Upper lobe of left lung (tissue), 6 donors: ENCODE measurements at regions not wholly inside any gene's neighbourhood (a gene's known extent, or its start where the extent isn't known, plus 50 kb on each side); places are given as distances from the start of the nearest gene placed in this dataset.

Experiments
- ATAC-seq, 2 donors: fragments of 200-7000 bp; cut with Tn5 transposase; one replicate each; pipeline ENCODE4 v1.9.1; 2022; ENCODE audit warnings: mild to moderate bottlenecking in 2 of 2, moderate library complexity in 2 of 2; ENCODE audit not compliant: low FRiP score in 2 of 2
- DNase-seq, 2 donors: peaks; one replicate each; pipeline ENCODE4 v3.0.0-alpha.2; 2019 to 2020
- H3K27ac ChIP-seq, 4 donors: fragments of 200-600 bp; sonication (generic); one replicate each; pipeline ENCODE4 v1.5.1; 2016 to 2019
- H3K27me3 ChIP-seq, 4 donors: fragments of 200-600 bp; sonication (generic); one replicate each; pipeline ENCODE4 v1.5.1; 2017 to 2019
- H3K36me3 ChIP-seq, 4 donors: fragments of 200-600 bp; sonication (generic); one replicate each; pipeline ENCODE4 v1.5.1; 2016 to 2019
- H3K4me1 ChIP-seq, 4 donors: fragments of 200-600 bp; sonication (generic); one replicate each; pipeline ENCODE4 v1.5.1; 2018 to 2019
- H3K4me3 ChIP-seq, 4 donors: fragments of 200-600 bp; sonication (generic); one replicate each; pipeline ENCODE4 v1.5.1; 2017 to 2019; ENCODE audit warnings: mild to moderate bottlenecking in 2 of 4, moderate library complexity in 1 of 4
- H3K9me3 ChIP-seq, 4 donors: fragments of 200-600 bp; sonication (generic); one replicate each; pipeline ENCODE4 v1.5.1; 2018 to 2019
- CTCF ChIP-seq, 6 experiments: fragments of 450-650 bp in 4 of 6; fragments of 200-600 bp in 2 of 6; sonication (generic) in 2 of 6; IDR thresholded peaks; one replicate each; pipeline ENCODE4 v1.5.1; 2016 to 2019; ENCODE audit warnings: antibody characterized with exemption in 6 of 6
- EP300 ChIP-seq, 4 donors: sonication (generic); formaldehyde crosslinking; IDR thresholded peaks; one replicate each; pipeline ENCODE4 v1.5.1; 2017; ENCODE audit warnings: antibody characterized with exemption in 4 of 4, control low read depth in 2 of 4
- POLR2A ChIP-seq, 4 donors: fragments of 450-650 bp; IDR thresholded peaks; one replicate each; pipeline ENCODE4 v1.5.1; 2016 to 2017; ENCODE audit warnings: antibody characterized with exemption in 4 of 4, mild to moderate bottlenecking in 2 of 4
- POLR2AphosphoS5 ChIP-seq, 2 donors: sonication (generic); formaldehyde crosslinking; IDR thresholded peaks; one replicate each; pipeline ENCODE4 v1.5.1; 2017; ENCODE audit warnings: antibody characterized with exemption in 2 of 2
- WGBS, 2 donors: methylation state at CpG; one replicate each; pipeline ENCODE4 v1.1.5; 2017 to 2018; 5-methylcytosine and 5-hydroxymethylcytosine counted together
- donor health status: DM: no; HTN: no; CAD: no; lungs with moderate emphysema.
- donor health status: DM: no; HTN: yes; CAD: no; lungs with severe emphysema.

GRCh38 chr5:89968958-89969381 lies 440.6 kb downstream of the CETN3 start:
- DNase-seq = peak in 1 of 2 donors; percentile 40
- no peaks in the 10 kb centered on the region for H3K27me3 ChIP-seq
- H3K36me3 ChIP-seq = no peaks in the 10 kb centered on the region
- 40 to 47% methylated on average over 4 of the region's 4 CpGs for WGBS, 2 donors
- TF ChIP-seq CTCF (IDR thresholded peaks at IDR 0.05) (no peak), EP300 (IDR thresholded peaks at IDR 0.05) (no peak), POLR2AphosphoS5 (IDR thresholded peaks at IDR 0.05) (no peak), POLR2A (IDR thresholded peaks at IDR 0.05) (no peak)
- H3K4me3 ChIP-seq = no peak overlapping the region
- H3K9me3 ChIP-seq = no peaks in the 10 kb centered on the region
- peak overlapping the region in 1 of 4 donors; percentile 27 for H3K27ac ChIP-seq
- H3K4me1 ChIP-seq = peaks cover 0 to 3% (median 0%) of the 10 kb centered on the region in 4 donors
- peak in 1 of 2 donors; percentile 48 for ATAC-seq

- ATAC-seq = peak in 1 of 2 donors; percentile 41
- no peak for DNase-seq
- 48 to 57% methylated on average over 1 of the region's 1 CpG for WGBS, 2 donors
- no peaks in the 10 kb centered on the region for H3K9me3 ChIP-seq
- H3K36me3 ChIP-seq = no peaks in the 10 kb centered on the region
- no peaks in the 10 kb centered on the region for H3K27me3 ChIP-seq
- peaks cover 0 to 3% (median 0%) of the 10 kb centered on the region in 4 donors for H3K4me1 ChIP-seq
- no peak overlapping the region for H3K4me3 ChIP-seq
- H3K27ac ChIP-seq = no peak overlapping the region
- TF ChIP-seq CTCF (IDR thresholded peaks at IDR 0.05) = no peak
- TF ChIP-seq POLR2AphosphoS5 (IDR thresholded peaks at IDR 0.05) = no peak
- TF ChIP-seq EP300 (IDR thresholded peaks at IDR 0.05) = no peak
- no peak for TF ChIP-seq POLR2A (IDR thresholded peaks at IDR 0.05)
Observed at GRCh38 chr5:89967771-89968444, 441.6 kb downstream of the CETN3 start.

- no peaks in the 10 kb centered on the region for H3K4me1 ChIP-seq
- H3K27me3 ChIP-seq = no peaks in the 10 kb centered on the region
- TF ChIP-seq EP300 (IDR thresholded peaks at IDR 0.05) = no peak
- no peak for TF ChIP-seq CTCF (IDR thresholded peaks at IDR 0.05)
- TF ChIP-seq POLR2A (IDR thresholded peaks at IDR 0.05) = no peak
- TF ChIP-seq POLR2AphosphoS5 (IDR thresholded peaks at IDR 0.05) = no peak
- no peaks in the 10 kb centered on the region for H3K36me3 ChIP-seq
- ATAC-seq (no peak), DNase-seq (no peak)
- 82 to 83% methylated on average over 1 of the region's 1 CpG for WGBS, 2 donors
- H3K27ac ChIP-seq = no peak overlapping the region
- H3K4me3 ChIP-seq = no peak overlapping the region
- no peaks in the 10 kb centered on the region for H3K9me3 ChIP-seq
Observed at GRCh38 chr5:89956838-89957237, 452.7 kb downstream of the CETN3 start.

- Histone ChIP-seq H3K36me3 (no peaks in the 10 kb centered on the region), H3K27ac (no peak overlapping the region), H3K4me3 (no peak overlapping the region), H3K27me3 (no peaks in the 10 kb centered on the region), H3K4me1 (no peaks in the 10 kb centered on the region), H3K9me3 (no peaks in the 10 kb centered on the region)
- WGBS, 2 donors = 74 to 77% methylated on average over 4 of the region's 4 CpGs
- no peak for ATAC-seq
- no peak for DNase-seq
- TF ChIP-seq POLR2AphosphoS5 (IDR thresholded peaks at IDR 0.05) = no peak
- no peak for TF ChIP-seq CTCF (IDR thresholded peaks at IDR 0.05)
- no peak for TF ChIP-seq POLR2A (IDR thresholded peaks at IDR 0.05)
- no peak for TF ChIP-seq EP300 (IDR thresholded peaks at IDR 0.05)
Observed at GRCh38 chr5:89954916-89955315, 454.6 kb downstream of the CETN3 start.

GRCh38 chr5:89951876-89952275 lies 457.7 kb downstream of the CETN3 start:
- H3K4me3 ChIP-seq = no peak overlapping the region
- DNase-seq = no peak
- TF ChIP-seq EP300 (IDR thresholded peaks at IDR 0.05) (no peak), POLR2AphosphoS5 (IDR thresholded peaks at IDR 0.05) (no peak), CTCF (IDR thresholded peaks at IDR 0.05) (no peak), POLR2A (IDR thresholded peaks at IDR 0.05) (no peak)
- no peaks in the 10 kb centered on the region for H3K36me3 ChIP-seq
- H3K27me3 ChIP-seq = no peaks in the 10 kb centered on the region
- 57% methylated on average over 2 of the region's 2 CpGs for WGBS, 2 donors
- H3K27ac ChIP-seq = no peak overlapping the region
- no peak for ATAC-seq
- no peaks in the 10 kb centered on the region for H3K4me1 ChIP-seq
- H3K9me3 ChIP-seq = no peaks in the 10 kb centered on the region
